Fibroblast of mammary gland (primary cell): ENCODE measurements at regions not wholly inside any gene's neighbourhood (a gene's known extent, or its start where the extent isn't known, plus 50 kb on each side); places are given as distances from the start of the nearest gene placed in this dataset.

Experiments used
- DNase-seq: peaks from one replicate; pipeline ENCODE4 v3.0.0-alpha.2; 2010; ENCODE audit warnings: low read depth
- H3K4me3 ChIP-seq: 2 replicates; pipeline ENCODE4 v1.5.1; 2011; ENCODE audit warnings: low read depth, mild to moderate bottlenecking, low read length, moderate library complexity; ENCODE audit not compliant: control insufficient read depth
- TF ChIP-seq, protein P1 (sequence below): conservative IDR thresholded peaks from 2 replicates; pipeline ENCODE4 v1.5.1; 2011; ENCODE audit warnings: low read depth, low read length, inconsistent platforms; ENCODE audit not compliant: control insufficient read depth, insufficient read depth

DNA sequence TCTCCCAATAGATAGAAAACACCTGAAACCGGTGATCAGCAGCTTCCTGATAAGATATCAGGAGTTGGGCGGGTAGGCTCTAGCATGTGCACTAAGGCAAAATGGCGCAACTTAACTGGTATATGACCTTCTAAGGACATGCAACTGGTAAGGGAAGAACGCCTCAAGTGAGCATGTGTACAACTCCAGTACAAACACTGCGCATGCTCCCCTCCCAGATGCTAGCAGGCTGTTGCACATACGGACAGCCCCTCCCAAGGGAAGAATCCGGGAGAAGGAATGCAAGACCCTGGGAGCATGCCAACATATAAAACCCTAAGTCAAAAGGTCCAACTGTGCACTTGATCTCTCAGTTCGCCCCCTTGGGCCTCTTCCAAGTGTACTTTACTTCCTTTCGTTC, 110.8 kb downstream of the TSEN15 start:
- peak; percentile 25 for DNase-seq
- TF ChIP-seq, protein P1, sequence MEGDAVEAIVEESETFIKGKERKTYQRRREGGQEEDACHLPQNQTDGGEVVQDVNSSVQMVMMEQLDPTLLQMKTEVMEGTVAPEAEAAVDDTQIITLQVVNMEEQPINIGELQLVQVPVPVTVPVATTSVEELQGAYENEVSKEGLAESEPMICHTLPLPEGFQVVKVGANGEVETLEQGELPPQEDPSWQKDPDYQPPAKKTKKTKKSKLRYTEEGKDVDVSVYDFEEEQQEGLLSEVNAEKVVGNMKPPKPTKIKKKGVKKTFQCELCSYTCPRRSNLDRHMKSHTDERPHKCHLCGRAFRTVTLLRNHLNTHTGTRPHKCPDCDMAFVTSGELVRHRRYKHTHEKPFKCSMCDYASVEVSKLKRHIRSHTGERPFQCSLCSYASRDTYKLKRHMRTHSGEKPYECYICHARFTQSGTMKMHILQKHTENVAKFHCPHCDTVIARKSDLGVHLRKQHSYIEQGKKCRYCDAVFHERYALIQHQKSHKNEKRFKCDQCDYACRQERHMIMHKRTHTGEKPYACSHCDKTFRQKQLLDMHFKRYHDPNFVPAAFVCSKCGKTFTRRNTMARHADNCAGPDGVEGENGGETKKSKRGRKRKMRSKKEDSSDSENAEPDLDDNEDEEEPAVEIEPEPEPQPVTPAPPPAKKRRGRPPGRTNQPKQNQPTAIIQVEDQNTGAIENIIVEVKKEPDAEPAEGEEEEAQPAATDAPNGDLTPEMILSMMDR: no peak
- H3K4me3 ChIP-seq: no peak overlapping the region

DNA sequence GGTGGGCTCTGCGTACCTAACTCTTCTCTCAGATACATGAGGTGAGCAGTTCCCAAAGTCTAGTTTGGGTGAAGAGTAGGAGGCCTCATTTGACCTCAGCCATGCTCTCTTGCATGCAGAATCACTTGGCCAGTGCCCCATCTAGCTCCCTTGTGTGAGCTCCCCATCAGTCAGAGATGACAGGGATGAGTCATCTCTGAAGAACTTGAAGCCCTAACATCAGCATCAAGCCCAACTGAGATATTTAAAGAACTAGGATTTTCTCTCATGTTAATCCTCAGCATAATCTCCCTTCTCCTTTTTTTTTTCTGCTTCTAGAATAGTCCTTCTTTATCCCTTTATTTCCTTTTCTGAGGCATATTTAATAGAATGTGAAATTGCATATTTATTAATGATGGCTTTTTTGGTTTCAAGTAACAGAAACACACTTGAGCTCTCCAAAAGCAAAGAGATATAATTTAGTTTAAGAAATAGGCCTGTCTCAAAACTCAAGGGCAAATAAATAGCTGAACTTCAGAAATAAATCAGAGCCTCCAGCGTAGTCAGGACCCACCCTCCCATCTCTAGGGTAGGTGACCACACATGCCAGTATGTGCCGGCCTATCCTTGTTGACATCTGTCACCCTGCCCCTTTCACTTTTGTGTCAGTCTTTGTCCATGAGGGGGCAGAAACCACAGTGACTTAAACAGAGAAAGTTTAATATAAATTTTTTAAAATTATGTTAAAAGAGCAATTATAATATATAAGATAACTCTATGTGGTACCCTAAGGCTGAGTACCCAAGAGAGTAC, 112.3 kb downstream of the TSEN15 start:
- TF ChIP-seq, protein P1: no peak
- DNase-seq: peak; percentile 86
- no peak overlapping the region for H3K4me3 ChIP-seq

DNA sequence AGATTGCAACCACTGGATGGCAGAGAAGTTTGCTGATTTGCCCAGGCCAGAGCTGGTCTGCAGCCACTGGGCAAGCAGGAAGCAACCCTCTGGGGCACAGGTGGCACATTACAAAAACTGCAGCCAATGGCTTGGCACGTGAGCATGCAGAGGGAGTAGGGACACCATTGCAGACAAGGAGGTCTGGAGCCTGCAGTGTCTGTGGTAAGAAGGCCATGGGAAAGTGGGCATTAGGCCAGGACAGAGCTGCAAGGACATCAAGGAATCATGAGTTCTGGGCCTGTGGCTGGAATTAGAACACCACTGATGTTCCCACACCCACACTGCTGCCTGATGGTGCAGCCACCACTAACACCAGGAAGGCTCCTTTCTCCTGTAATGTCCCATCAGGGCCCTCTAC, 113.0 kb downstream of the TSEN15 start:
- TF ChIP-seq, protein P1: no peak
- H3K4me3 ChIP-seq: no peak overlapping the region
- peak; percentile 35 for DNase-seq

DNA sequence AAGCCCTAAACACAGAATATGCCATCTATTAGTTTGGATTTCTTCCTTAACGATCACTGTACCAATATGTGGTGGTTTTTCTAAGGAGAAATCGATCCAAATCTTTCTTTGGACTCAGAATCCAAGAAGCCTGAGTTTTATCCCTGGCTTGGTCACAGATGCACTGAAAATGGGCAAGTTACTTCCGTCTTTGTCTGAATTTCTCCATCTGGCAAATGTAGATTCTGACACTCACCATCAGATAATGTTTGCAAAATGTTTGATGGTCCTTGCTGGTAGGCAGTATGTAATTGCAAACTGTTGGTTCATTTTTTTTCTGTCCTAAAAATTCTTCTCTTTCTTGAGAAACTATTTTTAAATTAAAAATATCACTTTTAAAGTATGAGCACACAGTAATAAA, 115.0 kb downstream of the TSEN15 start:
- TF ChIP-seq, protein P1: no peak
- H3K4me3 ChIP-seq: no peak overlapping the region
- DNase-seq: no peak

DNA sequence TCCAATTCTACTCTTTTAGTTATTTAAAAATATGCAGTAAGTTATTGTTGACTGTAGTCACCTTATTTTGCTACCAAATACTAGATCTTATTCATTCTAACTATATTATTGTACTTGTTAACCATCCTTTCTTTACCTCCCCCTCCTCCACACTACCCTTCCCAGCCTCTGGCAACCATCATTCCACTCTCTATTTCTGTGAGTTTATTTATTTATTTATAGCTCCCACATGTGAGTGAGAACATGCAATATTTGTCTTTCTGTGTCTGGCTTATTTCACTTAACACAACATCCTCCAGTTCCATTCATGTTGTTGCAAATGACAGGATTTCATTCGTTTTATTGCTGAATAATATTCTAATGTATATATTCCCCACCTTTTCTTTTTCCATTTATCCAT, 115.8 kb downstream of the TSEN15 start:
- TF ChIP-seq, protein P1: no peak
- H3K4me3 ChIP-seq: no peak overlapping the region
- DNase-seq: no peak

DNA sequence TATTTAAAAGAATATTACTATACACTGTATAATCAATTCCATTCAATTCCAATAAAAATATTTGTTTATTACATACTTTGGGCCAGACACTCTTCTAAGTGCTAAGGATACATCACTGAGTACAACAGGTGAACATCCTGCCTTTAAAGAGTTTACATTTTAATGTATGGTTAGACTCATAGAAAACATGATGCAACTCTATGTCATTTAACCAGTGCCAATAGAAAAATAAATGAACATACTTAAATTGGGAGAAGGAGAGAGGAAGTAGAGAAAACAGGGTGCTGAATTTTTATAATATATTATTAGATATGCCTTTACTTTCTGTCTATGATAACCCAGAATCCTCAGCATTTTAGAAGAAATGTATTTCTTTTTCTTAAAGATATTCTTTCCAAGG, 119.2 kb downstream of the TSEN15 start:
- no peak for DNase-seq
- H3K4me3 ChIP-seq: no peak overlapping the region
- TF ChIP-seq, protein P1: no peak
